ENCODE measurements at regions not wholly inside any gene's neighbourhood (a gene's known extent, or its start where the extent isn't known, plus 50 kb on each side); places are given as distances from the start of the nearest gene placed in this dataset.
"Not testable (repeated sequence)": the region's sequence is repeated elsewhere in the genome, so short reads cannot be mapped to it uniquely, and the experiment has no call there.

GRCh38 chr4:112031712-112032328 lies 113.4 kb upstream of the FAM241A start:
- peak; percentile 58 for DNase-seq

- DNase-seq = no peak
These were observed 108.4 kb upstream of the FAM241A start for GRCh38 chr4:112036886-112037285.

DNA sequence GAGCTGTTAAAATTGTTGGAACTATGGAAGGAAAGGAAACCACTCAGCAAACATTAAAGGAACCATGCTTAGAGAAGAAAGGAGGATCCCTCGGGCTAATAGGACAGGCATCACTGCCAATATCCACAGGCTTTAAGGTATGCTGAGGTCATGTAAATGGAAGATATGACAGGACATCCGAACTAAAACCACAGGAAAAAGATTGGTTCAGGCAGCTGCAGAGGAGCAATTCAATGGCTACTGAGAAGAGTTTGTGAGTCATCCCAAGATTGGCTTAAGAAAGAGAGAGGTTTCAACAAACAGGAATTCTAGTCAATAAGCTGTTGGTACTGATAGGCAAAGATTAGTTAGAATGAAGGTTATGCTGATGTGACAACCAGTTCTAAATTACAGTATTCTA lies 106.4 kb upstream of the FAM241A start:
- DNase-seq = no peak

GRCh38 chr4:112049119-112049518 lies 96.1 kb upstream of the FAM241A start:
- DNase-seq = not testable (repeated sequence)

DNA sequence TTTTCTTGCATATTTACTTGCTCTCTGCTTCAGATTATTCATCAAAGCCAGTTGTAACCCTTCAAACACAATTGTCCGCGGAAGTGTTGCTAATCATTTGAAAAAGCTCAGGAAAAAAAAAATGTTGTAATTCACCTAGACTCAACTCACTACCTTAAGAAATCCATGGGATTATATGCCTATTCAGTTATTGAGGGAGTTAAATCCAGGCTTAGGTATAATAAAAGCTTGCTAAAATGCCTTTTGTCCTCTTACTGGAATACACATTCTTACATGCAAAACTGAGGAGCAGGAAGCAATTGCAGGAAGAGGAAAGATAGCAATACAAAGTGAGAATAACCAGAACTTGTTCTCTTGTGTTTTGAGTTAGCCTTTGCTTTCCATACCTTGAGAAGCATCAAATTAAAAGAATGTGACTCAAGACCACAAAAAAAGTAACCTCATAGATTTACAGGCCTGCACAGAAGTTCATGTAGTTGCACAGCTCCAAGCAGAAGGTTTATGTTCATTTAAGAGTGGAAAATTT lies 91.4 kb upstream of the FAM241A start:
- DNase-seq = no peak

DNA sequence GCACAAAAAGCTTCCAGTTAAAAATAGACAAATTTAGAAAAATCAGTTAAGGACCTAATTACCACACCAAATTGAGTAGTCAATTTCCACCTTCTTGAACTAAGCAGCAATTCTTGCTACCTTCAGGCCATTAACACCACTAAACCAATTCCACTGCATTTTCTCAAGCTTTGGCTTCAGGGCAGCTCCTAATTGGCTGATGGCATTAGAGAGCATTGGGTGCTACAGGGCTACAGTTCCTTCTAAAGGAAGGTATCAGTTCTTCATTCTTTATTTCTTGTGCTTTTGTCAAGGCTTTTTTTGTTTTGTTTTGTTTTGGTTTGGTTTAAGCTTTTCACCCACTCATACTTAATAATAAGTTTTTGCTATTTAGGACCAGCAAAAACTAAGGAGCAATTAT lies 90.2 kb upstream of the FAM241A start:
- no peak for DNase-seq

GRCh38 chr4:112057470-112057869 lies 87.8 kb upstream of the FAM241A start:
- no peak for DNase-seq

GRCh38 chr4:112058433-112058832 lies 86.8 kb upstream of the FAM241A start:
- no peak for DNase-seq

- DNase-seq = no peak
These were observed 85.0 kb upstream of the FAM241A start for GRCh38 chr4:112060212-112060611.

- DNase-seq = no peak
These were observed 83.9 kb upstream of the FAM241A start for GRCh38 chr4:112061207-112061817.

- no peak for DNase-seq
These were observed 82.0 kb upstream of the FAM241A start for GRCh38 chr4:112063260-112063659.

- DNase-seq = no peak
These were observed 76.1 kb upstream of the FAM241A start for GRCh38 chr4:112069110-112069509.

- no peak for DNase-seq
These were observed 72.1 kb upstream of the FAM241A start for GRCh38 chr4:112073181-112073580.

GRCh38 chr4:112075129-112075753 lies 70.0 kb upstream of the FAM241A start:
- DNase-seq = no peak

DNA sequence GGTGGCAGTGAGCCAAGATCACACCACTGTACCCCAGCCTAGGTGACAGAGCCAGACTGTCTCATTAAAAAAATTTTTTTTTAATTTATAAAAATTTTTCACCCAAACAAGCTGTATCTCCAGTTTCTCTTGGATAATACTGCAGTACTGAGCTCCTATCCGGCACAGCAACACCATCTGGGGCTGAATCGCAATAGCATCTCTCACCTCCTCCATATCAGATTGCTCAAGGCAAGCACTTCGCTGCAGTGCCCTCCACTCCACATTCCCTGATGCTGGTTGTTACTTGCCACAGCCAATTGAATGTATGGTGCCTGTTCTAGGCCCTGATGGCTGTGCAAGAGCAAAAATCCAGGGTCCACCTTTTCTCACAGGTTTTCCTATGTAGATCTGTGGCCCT lies 69.3 kb upstream of the FAM241A start:
- DNase-seq = no peak

GRCh38 chr4:112076919-112077608 lies 68.2 kb upstream of the FAM241A start:
- no peak for DNase-seq

DNA sequence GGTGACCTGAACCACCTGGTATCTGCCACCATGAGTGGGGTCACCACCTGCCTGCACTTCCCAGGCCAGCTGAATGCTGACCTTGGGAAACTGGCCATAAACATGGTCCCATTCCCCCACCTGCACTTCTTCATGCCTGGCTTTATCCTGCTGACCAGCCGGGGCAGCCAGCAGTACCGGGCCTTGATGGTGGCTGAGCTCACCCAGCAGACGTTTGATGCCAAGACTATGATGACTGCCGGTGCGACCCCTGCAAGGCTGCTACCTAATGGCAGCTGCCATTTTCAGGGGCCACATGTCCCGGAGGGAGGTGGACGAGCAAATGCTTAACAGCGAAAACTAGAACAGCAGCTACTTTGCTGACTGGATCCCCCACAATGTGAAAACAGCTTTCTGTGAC lies 67.5 kb upstream of the FAM241A start:
- no peak for DNase-seq

GRCh38 chr4:112082954-112083586 lies 62.2 kb upstream of the FAM241A start:
- DNase-seq = no peak

DNA sequence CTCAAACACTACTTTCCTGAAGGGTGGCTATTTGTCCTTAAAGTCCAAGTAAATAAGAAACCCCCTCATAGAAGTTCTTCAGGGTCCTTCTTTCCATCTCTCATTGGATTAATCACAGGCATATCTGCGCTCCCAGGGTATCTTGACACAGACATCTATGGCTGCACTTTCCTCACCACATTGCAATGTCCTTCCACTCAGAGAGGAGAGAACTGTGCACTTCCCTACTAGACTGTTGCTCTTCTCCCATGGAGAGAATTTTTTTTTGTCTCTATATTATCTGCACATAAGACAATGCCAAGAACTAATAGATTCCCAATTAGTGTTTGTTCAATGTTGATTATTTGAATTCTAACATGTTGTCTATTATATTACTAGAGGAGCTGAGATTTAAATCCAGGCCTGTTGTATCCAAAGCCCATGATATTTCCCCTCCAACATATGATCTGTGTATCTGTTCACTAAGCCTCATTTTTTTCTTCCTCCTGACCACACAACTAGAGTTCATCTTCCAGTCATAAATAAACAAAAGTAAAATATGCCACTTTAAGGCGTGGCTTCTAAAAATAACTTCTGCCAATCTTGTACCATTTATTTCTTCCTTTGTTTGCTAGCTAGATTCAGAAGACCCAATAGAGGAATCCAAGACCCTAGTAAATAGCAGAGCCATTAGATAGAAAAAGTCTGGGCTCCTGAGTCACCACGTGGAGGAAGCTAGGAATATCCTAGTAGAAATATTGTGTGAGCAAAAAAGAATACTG lies 61.5 kb upstream of the FAM241A start:
- DNase-seq = no peak

GRCh38 chr4:112085156-112086035 lies 59.9 kb upstream of the FAM241A start:
- no peak for DNase-seq

DNA sequence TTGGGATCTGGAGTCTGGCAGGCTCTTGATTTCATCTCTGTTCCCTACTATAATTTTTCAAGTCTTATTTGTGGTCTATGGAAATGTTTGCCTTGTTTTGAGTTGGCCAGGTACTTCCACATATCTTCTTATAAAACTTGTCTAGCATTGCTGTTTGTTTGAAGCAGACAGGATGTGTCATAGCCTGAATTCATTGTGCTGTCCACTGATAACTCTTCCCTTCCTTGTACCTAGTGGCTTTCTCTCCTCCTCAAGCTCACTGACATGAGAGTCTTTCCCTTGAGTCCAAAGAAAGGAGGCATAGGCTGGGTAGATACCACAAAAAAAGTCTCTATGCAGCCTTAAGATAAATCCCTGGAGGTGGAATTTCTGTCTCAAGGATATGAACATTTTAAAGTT lies 59.2 kb upstream of the FAM241A start:
- DNase-seq = no peak

Measured in left kidney (tissue), 1 donor.